ENCODE measurements at regions not wholly inside any gene's neighbourhood (a gene's known extent, or its start where the extent isn't known, plus 50 kb on each side); places are given as distances from the start of the nearest gene placed in this dataset.

DNA sequence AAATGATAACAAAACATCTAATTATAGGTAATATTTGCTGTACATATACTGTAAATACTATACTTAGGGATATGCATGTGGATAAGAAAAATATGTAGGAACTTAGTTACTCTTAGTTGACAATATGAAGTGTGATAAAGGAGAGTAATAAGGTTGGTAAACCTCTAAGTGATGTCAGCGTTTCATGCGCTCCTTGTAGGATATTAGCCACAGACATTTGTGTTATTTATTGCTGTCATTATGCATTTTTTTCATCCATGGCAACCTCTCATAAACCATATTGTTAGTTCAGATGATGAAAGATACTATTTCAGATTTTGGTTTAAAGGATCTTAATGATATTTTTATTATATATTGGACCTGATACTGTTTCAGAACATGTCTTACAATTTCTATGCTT lies 298.1 kb upstream of the PITX2 start:
- in situ Hi-C loops (cut with HindIII; ENCODE audit: low pct_unique_long_range_greater_than_20kb, low sequenced_read_pairs) (no loop called here), intact Hi-C loops (cut with micrococcal nuclease; ENCODE audit: unreplicated experiment) (no loop called here)
- no peak overlapping the region for H3K27ac ChIP-seq (ENCODE audit: low read length)
- H3K4me3 ChIP-seq (ENCODE audit: low read depth in 2 of 2, low read length in 2 of 2): no peak overlapping the region
- ATAC-seq: no peak
- H3K4me1 ChIP-seq (ENCODE audit: control insufficient read depth, insufficient read depth, low read length): no peaks in the 10 kb centered on the region
- no peak for DNase-seq (ENCODE audit: low read depth, low spot score)
- no TSS peak for BruUV-seq (replicated peaks)
- ChIA-PET CTCF (no interaction called here), POLR2A (no interaction called here)
- no peaks in the 10 kb centered on the region for H3K36me3 ChIP-seq (ENCODE audit: control insufficient read depth, insufficient read depth, low read length)
- no peaks in the 10 kb centered on the region for H3K27me3 ChIP-seq (ENCODE audit: control insufficient read depth, insufficient read depth, low read length)
- no peaks in the 10 kb centered on the region for H3K9me3 ChIP-seq (ENCODE audit: control insufficient read depth, insufficient read depth, low read depth, low read length)
- TF ChIP-seq REST (IDR thresholded peaks at IDR 0.05; ENCODE audit: insufficient read depth in 1 of 2, low read depth in 2 of 2, low read length in 1 of 2) (no peak), TCF7L2 (IDR thresholded peaks at IDR 0.05; ENCODE audit: low read depth, low read length) (no peak), POLR2AphosphoS5 (IDR thresholded peaks at IDR 0.05; ENCODE audit: low read depth, low read length) (no peak), SIN3A (IDR thresholded peaks at IDR 0.05; ENCODE audit: borderline replicate concordance, insufficient read depth, low read depth, low read length) (no peak)
- TF ChIP-seq, protein P1, sequence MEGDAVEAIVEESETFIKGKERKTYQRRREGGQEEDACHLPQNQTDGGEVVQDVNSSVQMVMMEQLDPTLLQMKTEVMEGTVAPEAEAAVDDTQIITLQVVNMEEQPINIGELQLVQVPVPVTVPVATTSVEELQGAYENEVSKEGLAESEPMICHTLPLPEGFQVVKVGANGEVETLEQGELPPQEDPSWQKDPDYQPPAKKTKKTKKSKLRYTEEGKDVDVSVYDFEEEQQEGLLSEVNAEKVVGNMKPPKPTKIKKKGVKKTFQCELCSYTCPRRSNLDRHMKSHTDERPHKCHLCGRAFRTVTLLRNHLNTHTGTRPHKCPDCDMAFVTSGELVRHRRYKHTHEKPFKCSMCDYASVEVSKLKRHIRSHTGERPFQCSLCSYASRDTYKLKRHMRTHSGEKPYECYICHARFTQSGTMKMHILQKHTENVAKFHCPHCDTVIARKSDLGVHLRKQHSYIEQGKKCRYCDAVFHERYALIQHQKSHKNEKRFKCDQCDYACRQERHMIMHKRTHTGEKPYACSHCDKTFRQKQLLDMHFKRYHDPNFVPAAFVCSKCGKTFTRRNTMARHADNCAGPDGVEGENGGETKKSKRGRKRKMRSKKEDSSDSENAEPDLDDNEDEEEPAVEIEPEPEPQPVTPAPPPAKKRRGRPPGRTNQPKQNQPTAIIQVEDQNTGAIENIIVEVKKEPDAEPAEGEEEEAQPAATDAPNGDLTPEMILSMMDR (IDR thresholded peaks at IDR 0.05): no peak

DNA sequence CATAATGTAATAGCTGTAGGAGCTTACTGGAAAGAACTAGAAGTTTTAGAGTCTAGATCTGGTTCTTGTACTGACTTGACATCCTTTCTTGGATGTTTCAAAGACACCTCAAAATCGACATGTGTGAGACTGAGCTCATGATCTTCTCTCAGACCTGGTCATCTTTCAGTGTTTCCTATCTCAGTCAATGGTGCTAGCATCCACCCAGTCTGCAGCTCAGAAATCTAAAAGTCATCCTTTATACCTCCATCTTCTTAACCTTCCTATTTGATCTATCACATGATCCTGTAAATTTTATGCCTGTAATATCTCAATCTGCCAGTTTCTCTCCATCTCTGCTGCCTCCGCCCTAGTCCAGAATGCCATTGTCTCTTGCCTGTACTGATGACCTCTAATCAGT lies 301.9 kb upstream of the PITX2 start:
- no peaks in the 10 kb centered on the region for H3K9me3 ChIP-seq (ENCODE audit: control insufficient read depth, insufficient read depth, low read depth, low read length)
- POLR2A ChIA-PET: no interaction called here
- no peak for ATAC-seq

More for the DNA sequence above, 301.9 kb upstream of the PITX2 start:
- in situ Hi-C loops (cut with HindIII; ENCODE audit: low pct_unique_long_range_greater_than_20kb, low sequenced_read_pairs): no loop called here
- Histone ChIP-seq H3K27me3 (ENCODE audit: control insufficient read depth, insufficient read depth, low read length) (no peaks in the 10 kb centered on the region), H3K4me3 (ENCODE audit: low read depth in 2 of 2, low read length in 2 of 2) (no peak overlapping the region), H3K36me3 (ENCODE audit: control insufficient read depth, insufficient read depth, low read length) (no peaks in the 10 kb centered on the region), H3K27ac (ENCODE audit: low read length) (no peak overlapping the region), H3K4me1 (ENCODE audit: control insufficient read depth, insufficient read depth, low read length) (no peaks in the 10 kb centered on the region)
- TF ChIP-seq, protein P1 (IDR thresholded peaks at IDR 0.05): no peak
- CTCF ChIA-PET: no interaction called here
- BruUV-seq (replicated peaks): no TSS peak
- intact Hi-C loops (cut with micrococcal nuclease; ENCODE audit: unreplicated experiment): no loop called here
- no peak for DNase-seq (ENCODE audit: low read depth, low spot score)
